Nephron (organoid): ENCODE measurements at regions not wholly inside any gene's neighbourhood (a gene's known extent, or its start where the extent isn't known, plus 50 kb on each side); places are given as distances from the start of the nearest gene placed in this dataset.
"Not testable (repeated sequence)": the region's sequence is repeated elsewhere in the genome, so short reads cannot be mapped to it uniquely, and the experiment has no call there.

Experiments
- H3K27ac Mint-ChIP-seq, 3 experiments: 2 replicates each; pipeline ENCODE4 v1.8.0; 2020; ENCODE audit warnings: mixed read lengths in 3 of 3, mild to moderate bottlenecking in 2 of 3, moderate library complexity in 1 of 3
- H3K27me3 Mint-ChIP-seq: 2 replicates; pipeline ENCODE4 v1.8.0; 2021; ENCODE audit warnings: low read depth, mild to moderate bottlenecking, moderate library complexity, mixed read lengths
- H3K36me3 Mint-ChIP-seq: 2 replicates; pipeline ENCODE4 v1.8.0; 2020; ENCODE audit warnings: low read depth, mixed read lengths
- H3K4me1 Mint-ChIP-seq: 2 replicates; pipeline ENCODE4 v1.8.0; 2020; ENCODE audit warnings: mixed read lengths
- H3K4me3 Mint-ChIP-seq, 3 experiments: 2 replicates each; pipeline ENCODE4 v1.8.0; 2020; ENCODE audit warnings: mild to moderate bottlenecking in 3 of 3, mixed read lengths in 3 of 3, moderate library complexity in 2 of 3
- H3K9me3 Mint-ChIP-seq: 2 replicates; pipeline ENCODE4 v1.8.0; 2020; ENCODE audit warnings: mixed read lengths
- CTCF ChIP-seq, 3 experiments: fragments of 200-600 bp; sonication (generic); IDR thresholded peaks; one replicate each; pipeline ENCODE4 v1.5.0; 2021; ENCODE audit warnings: antibody characterized with exemption in 3 of 3; ENCODE audit not compliant: unreplicated experiment in 3 of 3

DNA sequence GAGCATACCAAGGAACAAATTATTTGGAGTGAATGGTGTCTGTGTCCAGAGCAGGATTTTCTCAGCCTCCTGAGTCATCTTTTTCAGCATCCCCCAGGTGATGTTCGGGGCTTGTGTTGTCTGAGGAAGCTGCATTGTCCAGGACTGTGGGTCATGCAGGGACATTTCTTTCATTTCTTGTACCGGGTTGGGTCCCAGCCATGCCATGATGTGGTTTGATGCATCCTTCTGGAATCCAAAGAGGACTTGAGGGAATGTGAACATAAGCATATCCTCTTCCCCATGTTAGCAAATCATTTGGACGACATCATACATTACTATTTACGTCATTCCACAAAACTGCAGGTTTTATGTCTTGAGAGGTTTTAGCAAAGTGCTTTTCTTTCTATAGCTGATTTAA, 797.8 kb downstream of the CCDC85A start:
- TF ChIP-seq CTCF (IDR thresholded peaks at IDR 0.05; ENCODE audit: unreplicated experiment in 3 of 3), result no peak
- Mint-ChIP-seq H3K27me3 (peaks cover 3% of the 10 kb centered on the region), H3K4me1 (no peaks in the 10 kb centered on the region), H3K9me3 (peaks cover 29% of the 10 kb centered on the region), H3K36me3 (no peaks in the 10 kb centered on the region), H3K27ac (no peak overlapping the region), H3K4me3 (no peak overlapping the region)

DNA sequence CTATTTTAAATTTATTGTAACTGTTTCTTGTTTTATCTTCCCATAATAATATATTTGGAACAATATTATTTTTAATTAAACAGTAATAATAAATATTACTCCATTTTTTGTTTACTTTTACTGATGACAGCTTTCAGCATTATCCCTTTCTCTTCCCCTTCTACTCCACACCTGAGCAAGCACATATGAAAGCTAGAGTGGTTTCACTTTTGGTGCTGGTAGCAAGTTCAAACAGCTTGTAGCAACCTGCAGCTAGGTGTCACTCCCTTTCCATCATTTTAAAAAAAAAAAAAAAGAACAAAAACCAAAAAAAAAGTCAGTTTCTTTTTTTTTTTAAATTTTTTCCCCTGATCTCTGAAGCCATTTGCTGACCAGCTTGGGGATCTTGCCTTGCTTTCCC, 801.8 kb downstream of the CCDC85A start:
- no peaks in the 10 kb centered on the region for H3K4me1 Mint-ChIP-seq
- no peaks in the 10 kb centered on the region for H3K36me3 Mint-ChIP-seq
- H3K27ac Mint-ChIP-seq, result no peak overlapping the region
- no peak overlapping the region for H3K4me3 Mint-ChIP-seq
- peaks cover 3% of the 10 kb centered on the region for H3K27me3 Mint-ChIP-seq
- H3K9me3 Mint-ChIP-seq, result peaks cover 11% of the 10 kb centered on the region
- TF ChIP-seq CTCF (IDR thresholded peaks at IDR 0.05; ENCODE audit: unreplicated experiment in 3 of 3), result no peak

DNA sequence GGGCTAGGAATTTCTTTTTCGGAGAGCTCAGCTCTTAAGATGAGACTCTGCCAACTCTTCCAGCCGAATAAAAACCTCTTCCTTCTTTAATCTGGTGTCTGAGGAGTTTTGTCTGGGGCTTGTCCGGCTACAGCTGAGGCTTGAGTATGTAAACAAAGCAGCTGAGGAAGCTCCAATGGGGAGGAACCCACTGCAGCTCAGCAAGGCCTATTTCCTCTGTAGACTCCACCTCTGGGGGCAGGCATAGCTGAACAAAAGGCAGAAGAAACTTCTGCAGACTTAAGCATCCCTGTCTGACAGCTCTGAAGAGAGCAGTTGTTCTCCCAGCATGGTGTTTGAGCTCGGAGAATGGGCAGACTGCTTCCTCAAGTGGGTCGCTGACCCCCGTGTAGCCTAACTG, 838.7 kb downstream of the CCDC85A start:
- no peak for TF ChIP-seq CTCF (IDR thresholded peaks at IDR 0.05; ENCODE audit: unreplicated experiment in 3 of 3)
- no peaks in the 10 kb centered on the region for H3K36me3 Mint-ChIP-seq
- no peaks in the 10 kb centered on the region for H3K4me1 Mint-ChIP-seq
- no peak overlapping the region for H3K4me3 Mint-ChIP-seq
- H3K9me3 Mint-ChIP-seq, result peaks cover 22% of the 10 kb centered on the region
- no peaks in the 10 kb centered on the region for H3K27me3 Mint-ChIP-seq
- H3K27ac Mint-ChIP-seq, result no peak overlapping the region

DNA sequence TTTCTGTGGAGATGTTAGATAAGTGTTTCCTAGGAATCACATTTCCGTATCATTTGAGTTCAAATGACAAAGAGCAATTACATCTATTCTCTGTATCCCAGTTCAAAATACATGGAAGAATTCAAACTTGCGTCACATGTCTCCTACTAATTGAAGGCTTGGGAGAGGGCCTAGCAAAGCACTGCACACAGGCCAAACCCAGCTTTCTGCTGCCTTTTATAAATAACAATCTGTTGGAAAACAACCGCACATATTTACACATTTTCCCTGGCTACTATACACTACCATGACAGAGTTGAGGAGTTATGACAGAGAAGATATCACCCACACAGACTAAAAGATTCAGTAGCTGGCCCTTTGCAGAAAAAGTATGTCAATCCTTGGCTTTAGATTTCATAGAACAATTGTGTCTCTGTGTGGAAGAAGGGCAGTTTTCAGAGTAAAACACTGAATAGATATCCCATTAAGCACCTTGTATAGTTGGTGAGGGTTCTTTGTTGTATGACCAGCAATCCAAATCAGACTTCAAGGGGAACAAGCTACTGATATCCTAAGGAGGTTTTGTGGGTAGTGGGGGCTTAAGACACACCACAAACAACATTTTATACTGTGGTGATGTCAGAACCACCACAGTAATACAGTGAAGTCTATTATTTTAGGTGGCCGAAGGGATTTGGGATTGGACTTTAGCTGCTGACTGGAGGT, 861.3 kb downstream of the CCDC85A start:
- no peaks in the 10 kb centered on the region for H3K27me3 Mint-ChIP-seq
- no peak for TF ChIP-seq CTCF (IDR thresholded peaks at IDR 0.05; ENCODE audit: unreplicated experiment in 3 of 3)
- H3K36me3 Mint-ChIP-seq, result no peaks in the 10 kb centered on the region
- H3K4me3 Mint-ChIP-seq, result no peak overlapping the region
- H3K4me1 Mint-ChIP-seq, result no peaks in the 10 kb centered on the region
- no peaks in the 10 kb centered on the region for H3K9me3 Mint-ChIP-seq
- H3K27ac Mint-ChIP-seq, result no peak overlapping the region

DNA sequence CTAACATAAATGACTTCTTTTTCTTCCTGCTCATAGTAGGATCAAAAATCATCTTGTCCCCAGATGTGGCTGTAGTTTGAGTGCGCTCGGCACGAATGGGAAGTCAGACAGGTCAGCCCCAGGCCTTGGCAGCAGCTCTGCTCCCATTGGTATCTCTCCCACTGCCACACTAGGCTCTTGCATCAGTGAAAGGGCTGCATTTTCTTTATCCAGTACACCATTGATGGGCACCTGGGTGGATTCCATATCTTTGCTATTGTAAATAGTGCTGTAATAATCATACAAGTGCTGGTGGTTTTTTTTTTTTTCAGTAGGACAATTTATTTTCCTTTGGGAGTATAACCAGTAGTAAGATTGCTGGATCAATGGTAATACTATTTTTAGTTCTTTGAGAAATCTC, 865.5 kb downstream of the CCDC85A start:
- Mint-ChIP-seq H3K27me3 (no peaks in the 10 kb centered on the region), H3K36me3 (no peaks in the 10 kb centered on the region), H3K4me3 (no peak overlapping the region), H3K27ac (no peak overlapping the region), H3K4me1 (no peaks in the 10 kb centered on the region), H3K9me3 (no peaks in the 10 kb centered on the region)
- no peak for TF ChIP-seq CTCF (IDR thresholded peaks at IDR 0.05; ENCODE audit: unreplicated experiment in 3 of 3)

DNA sequence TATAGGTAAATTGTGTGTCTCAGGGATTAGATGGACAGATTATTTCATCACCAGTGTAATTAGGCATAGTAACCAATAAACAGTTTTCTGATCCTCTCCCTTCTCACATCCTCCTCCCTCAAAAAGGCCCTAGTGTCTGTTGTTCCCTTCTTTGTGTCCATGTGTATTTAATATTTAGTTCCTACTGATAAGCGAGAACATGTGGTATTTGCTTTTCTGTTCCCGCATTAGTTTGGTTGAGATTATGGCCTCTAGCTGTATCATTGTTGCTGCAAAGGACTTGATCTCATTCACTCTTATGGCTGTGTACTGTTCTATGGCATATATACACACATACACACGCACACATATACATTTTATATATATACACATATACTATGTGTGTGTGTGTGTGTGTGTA, 866.2 kb downstream of the CCDC85A start:
- H3K4me3 Mint-ChIP-seq, result no peak overlapping the region
- H3K4me1 Mint-ChIP-seq, result no peaks in the 10 kb centered on the region
- no peak overlapping the region for H3K27ac Mint-ChIP-seq
- H3K9me3 Mint-ChIP-seq, result no peaks in the 10 kb centered on the region
- no peaks in the 10 kb centered on the region for H3K36me3 Mint-ChIP-seq
- no peaks in the 10 kb centered on the region for H3K27me3 Mint-ChIP-seq
- no peak for TF ChIP-seq CTCF (IDR thresholded peaks at IDR 0.05; ENCODE audit: unreplicated experiment in 3 of 3)

GRCh38 chr2:57066301-57066700, 882.5 kb downstream of the CCDC85A start:
- H3K4me1 Mint-ChIP-seq, H3K27ac Mint-ChIP-seq, H3K27me3 Mint-ChIP-seq, H3K9me3 Mint-ChIP-seq, H3K4me3 Mint-ChIP-seq, H3K36me3 Mint-ChIP-seq: not testable (repeated sequence)
